Endothelial cell of umbilical vein (primary cell): ENCODE measurements at regions not wholly inside any gene's neighbourhood (a gene's known extent, or its start where the extent isn't known, plus 50 kb on each side); places are given as distances from the start of the nearest gene placed in this dataset.

Experiments
- BruUV-seq: library from RNA; stranded (reverse); fragments of 400-500 nt; replicated peaks from 2 replicates; lab custom pipeline; 2021; lab: Mats Ljungman, UMichigan
- CTCF ChIA-PET: fragments of 300-600, 350-600 bp; sonication (Branson Sonifier 250); formaldehyde crosslinking; loops from one replicate; lab custom pipeline; 2021; ENCODE audit warnings: antibody characterized with exemption, inconsistent platforms; lab: Charles Lee
- POLR2A ChIA-PET: fragments of 300-600, 350-600 bp; sonication (Branson Sonifier 250); formaldehyde crosslinking; loops from one replicate; lab custom pipeline; 2021; ENCODE audit warnings: antibody characterized with exemption, inconsistent platforms; lab: Charles Lee
- DNase-seq: peaks from one replicate; pipeline ENCODE4 v3.0.0-alpha.2; 2011; ENCODE audit warnings: low read depth, low spot score
- FAIRE-seq: peaks from 2 replicates; lab custom pipeline; 2011; peaks lifted over from hg19 to GRCh38; lab: Jason Lieb, UNC
- H2AFZ ChIP-seq: 2 replicates; pipeline ENCODE4 v1.6.0; 2012; ENCODE audit warnings: low read depth, low read length, control low read depth, inconsistent platforms
- H3K27ac ChIP-seq: 2 replicates; pipeline ENCODE4 v1.5.1; 2011; ENCODE audit warnings: low read depth, mild to moderate bottlenecking, control low read depth, low read length, moderate library complexity; ENCODE audit not compliant: insufficient read depth
- H3K27me3 ChIP-seq, 2 experiments: 2 replicates each; pipeline versions ENCODE4 v1.6.0 to v1.6.1; 2011; ENCODE audit warnings: low read length in 2 of 2, mixed read lengths in 1 of 2; ENCODE audit not compliant: control insufficient read depth in 2 of 2, insufficient read depth in 2 of 2
- H3K36me3 ChIP-seq, 2 experiments: 2 replicates in 1 of 2; 3 replicates in 1 of 2; pipeline ENCODE4 v1.5.1; 2011; ENCODE audit warnings: low read length in 2 of 2, mild to moderate bottlenecking in 1 of 2, moderate library complexity in 1 of 2; ENCODE audit not compliant: control insufficient read depth in 2 of 2, insufficient read depth in 2 of 2; ENCODE audit errors: extremely low read depth in 1 of 2
- H3K4me1 ChIP-seq: 3 replicates; pipeline ENCODE4 v1.5.1; 2011; ENCODE audit warnings: mild to moderate bottlenecking, low read length; ENCODE audit not compliant: control insufficient read depth, insufficient read depth; ENCODE audit errors: extremely low read depth
- H3K4me2 ChIP-seq: 2 replicates; pipeline ENCODE4 v1.6.1; 2011; ENCODE audit warnings: low read length, control low read depth, mixed read lengths; ENCODE audit not compliant: insufficient read depth
- H3K4me3 ChIP-seq, 3 experiments: fragments of 200-600 bp in 1 of 3; sonication (generic), shearing (Covaris generic) in 1 of 3; replicated peaks in 1 of 3; 2 replicates each; pipeline ENCODE4 v1.5.1; 2011 to 2016; ENCODE audit warnings: control low read depth in 3 of 3, low read length in 3 of 3, mild to moderate bottlenecking in 2 of 3, inconsistent platforms in 1 of 3, low read depth in 1 of 3, moderate library complexity in 1 of 3; ENCODE audit not compliant: insufficient read depth in 1 of 3
- H3K79me2 ChIP-seq: 2 replicates; pipeline ENCODE4 v1.6.0; 2012; ENCODE audit warnings: low read length, inconsistent platforms; ENCODE audit not compliant: control insufficient read depth, insufficient read depth
- H3K9ac ChIP-seq: replicated peaks from 2 replicates; pipeline ENCODE3; 2011; ENCODE audit warnings: low read length, control low read depth; ENCODE audit not compliant: insufficient read depth; ENCODE audit errors: extremely low read depth
- H3K9me1 ChIP-seq: replicated peaks from 3 replicates; pipeline ENCODE4 v1.6.0; 2011; ENCODE audit warnings: mild to moderate bottlenecking, low read length; ENCODE audit not compliant: control insufficient read depth, insufficient read depth; ENCODE audit errors: extremely low read depth
- H3K9me3 ChIP-seq: replicated peaks from 2 replicates; pipeline ENCODE4 v1.5.1; 2012; ENCODE audit warnings: low read length, inconsistent platforms; ENCODE audit not compliant: control insufficient read depth, insufficient read depth
- H4K20me1 ChIP-seq: replicated peaks from 2 replicates; pipeline ENCODE3; 2011; ENCODE audit warnings: mild to moderate bottlenecking, low read length; ENCODE audit not compliant: control insufficient read depth, insufficient read depth; ENCODE audit errors: extremely low read depth
- CTCF ChIP-seq, 2 donors: IDR thresholded peaks; 1 replicate in 1 of 2; 2 replicates in 1 of 2; pipeline ENCODE4 v1.5.1; 2011; ENCODE audit warnings: low read length in 2 of 2, mild to moderate bottlenecking in 2 of 2, moderate library complexity in 2 of 2, control low read depth in 1 of 2, inconsistent platforms in 1 of 2, low read depth in 1 of 2; ENCODE audit not compliant: insufficient read depth in 1 of 2; ENCODE audit errors: extremely low read depth in 1 of 2
- EZH2 ChIP-seq: IDR thresholded peaks from 2 replicates; pipeline ENCODE4 v1.6.1; 2012; ENCODE audit warnings: borderline replicate concordance, low read depth, mild to moderate bottlenecking, moderate library complexity, low read length, inconsistent platforms; ENCODE audit not compliant: severe bottlenecking
- FOS ChIP-seq: IDR thresholded peaks from 2 replicates; pipeline ENCODE4 v1.6.1; 2011; ENCODE audit warnings: mild to moderate bottlenecking, low read length, moderate library complexity, borderline replicate concordance; ENCODE audit not compliant: insufficient read depth
- GATA2 ChIP-seq: IDR thresholded peaks from 2 replicates; pipeline ENCODE4 v1.7.0; 2011; ENCODE audit warnings: low read depth, mild to moderate bottlenecking, moderate library complexity, mixed read lengths, low read length; ENCODE audit not compliant: insufficient read length, insufficient read depth
- JUN ChIP-seq: IDR thresholded peaks from 2 replicates; pipeline ENCODE4 v1.6.1; 2011; ENCODE audit warnings: borderline replicate concordance, low read depth; ENCODE audit not compliant: insufficient read length, insufficient read depth
- MAX ChIP-seq: IDR thresholded peaks from 2 replicates; pipeline ENCODE4 v1.6.1; 2011; ENCODE audit not compliant: insufficient read depth, insufficient read length
- MYC ChIP-seq: IDR thresholded peaks from one replicate; pipeline ENCODE4 v1.6.1; 2011; ENCODE audit warnings: mild to moderate bottlenecking, low read depth, low read length
- POLR2A ChIP-seq: IDR thresholded peaks from 2 replicates; pipeline ENCODE4 v1.6.1; 2012; ENCODE audit warnings: low read depth, mild to moderate bottlenecking, control low read depth, low read length
- POLR2AphosphoS5 ChIP-seq: IDR thresholded peaks from 2 replicates; pipeline ENCODE4 v1.6.1; 2012; ENCODE audit warnings: low read depth, mild to moderate bottlenecking, control low read depth, low read length, moderate library complexity; ENCODE audit not compliant: insufficient read depth
- dilution Hi-C: fragments of 300-500 bp; cut with MboI; formaldehyde crosslinking; loops from one replicate; pipeline ENCODE4 v1.15.0; 2019; ENCODE audit warnings: low sequenced_read_pairs; ENCODE audit not compliant: extremely low pct_ligation_motif_present
- intact Hi-C: fragments of 100-400 bp; cut with micrococcal nuclease; formaldehyde crosslinking; loops from one replicate; pipeline ENCODE4 v1.10.0; 2022

- CTCF ChIA-PET: no interaction called here
- no peak for FAIRE-seq
- TF ChIP-seq EZH2: no peak
- no peak for TF ChIP-seq MAX
- no peak for TF ChIP-seq POLR2A
- no peak for TF ChIP-seq POLR2AphosphoS5
- no peak for TF ChIP-seq CTCF (IDR thresholded peaks at IDR 0.05; ENCODE audit: extremely low read depth in 1 of 2, insufficient read depth in 1 of 2, low read depth in 1 of 2, low read length in 2 of 2)
- TF ChIP-seq MYC: no peak
Measured at GRCh38 chr10:108462005-108462404, 1297.5 kb upstream of the SORCS1 start.

DNA sequence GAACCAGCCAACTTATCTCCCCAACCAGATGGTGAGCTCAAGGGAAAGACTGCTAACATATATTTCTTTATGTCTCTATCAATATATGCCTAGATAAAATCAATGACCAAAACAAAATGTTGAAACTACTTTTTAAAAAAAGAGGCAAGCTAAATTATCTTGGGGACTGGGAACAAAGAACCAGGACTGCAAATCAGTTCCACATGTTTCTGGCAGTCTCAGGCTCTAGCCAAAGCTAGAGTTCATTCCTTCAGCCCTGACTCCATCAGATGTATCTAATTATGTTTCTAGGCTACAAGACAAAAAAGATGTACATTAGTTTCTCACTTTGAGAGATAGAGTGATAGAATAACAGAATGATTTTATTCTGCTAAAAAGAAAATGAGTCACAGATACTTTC, 1290.3 kb upstream of the SORCS1 start:
- H3K27ac ChIP-seq: no peak overlapping the region
- BruUV-seq: no TSS peak
- H4K20me1 ChIP-seq: no peaks in the 10 kb centered on the region
- H3K4me2 ChIP-seq: no peak overlapping the region
- H3K27me3 ChIP-seq: no peaks in the 10 kb centered on the region
- CTCF ChIA-PET: no interaction called here
- no peak for DNase-seq
- POLR2A ChIA-PET: no interaction called here
- no peaks in the 10 kb centered on the region for H3K79me2 ChIP-seq
- H3K4me3 ChIP-seq: no peak overlapping the region
- no peak overlapping the region for H3K9ac ChIP-seq
- peaks cover 2% of the 10 kb centered on the region for H3K9me3 ChIP-seq
- no peaks in the 10 kb centered on the region for H3K36me3 ChIP-seq
- TF ChIP-seq GATA2 (no peak), JUN (no peak), MYC (no peak), FOS (no peak), MAX (no peak), POLR2A (no peak), POLR2AphosphoS5 (no peak), CTCF (IDR thresholded peaks at IDR 0.05; ENCODE audit: extremely low read depth in 1 of 2, insufficient read depth in 1 of 2, low read depth in 1 of 2, low read length in 2 of 2) (no peak), EZH2 (no peak)
- no peak overlapping the region for H2AFZ ChIP-seq
- no peaks in the 10 kb centered on the region for H3K9me1 ChIP-seq
- H3K4me1 ChIP-seq: no peaks in the 10 kb centered on the region
- intact Hi-C loops: no loop called here
- FAIRE-seq: no peak
- dilution Hi-C loops: no loop called here

More at GRCh38 chr10:108462005-108462404, 1297.5 kb upstream of the SORCS1 start:
- Histone ChIP-seq H3K27me3 (no peaks in the 10 kb centered on the region), H3K9ac (no peak overlapping the region), H3K4me1 (no peaks in the 10 kb centered on the region), H3K79me2 (no peaks in the 10 kb centered on the region), H3K9me1 (no peaks in the 10 kb centered on the region), H3K4me2 (no peak overlapping the region), H2AFZ (no peak overlapping the region), H4K20me1 (no peaks in the 10 kb centered on the region), H3K9me3 (peaks cover 2% of the 10 kb centered on the region), H3K4me3 (no peak overlapping the region), H3K36me3 (no peaks in the 10 kb centered on the region), H3K27ac (no peak overlapping the region)
- no peak for DNase-seq
- intact Hi-C loops: no loop called here
- no TSS peak for BruUV-seq
- dilution Hi-C loops: no loop called here
- POLR2A ChIA-PET: no interaction called here
